22Rv1 (cell line): ENCODE measurements at regions not wholly inside any gene's neighbourhood (a gene's known extent, or its start where the extent isn't known, plus 50 kb on each side); places are given as distances from the start of the nearest gene placed in this dataset.

Experiments used
- H3K27ac ChIP-seq: fragments of 450-650 bp; 2 replicates; pipeline ENCODE4 v1.5.1; 2017
- CTCF ChIP-seq: fragments of 450-650 bp; IDR thresholded peaks from 2 replicates; pipeline ENCODE4 v1.5.1; 2017; ENCODE audit warnings: mild to moderate bottlenecking
- ZFX ChIP-seq: fragments of 450-650 bp; IDR thresholded peaks from 2 replicates; pipeline ENCODE4 v1.6.1; 2017; ENCODE audit warnings: antibody characterized with exemption, borderline replicate concordance

- H3K27ac ChIP-seq = no peak overlapping the region
Measured at GRCh38 chr5:20241351-20241750, 253.4 kb upstream of the CDH18 start.

GRCh38 chr5:20231040-20231439, 243.0 kb upstream of the CDH18 start:
- TF ChIP-seq ZFX (no peak), CTCF (peak; percentile 12; the same call in 1 of the 2 replicates)
- no peak overlapping the region for H3K27ac ChIP-seq

More at GRCh38 chr5:20241351-20241750, 253.4 kb upstream of the CDH18 start:
- no peak for TF ChIP-seq ZFX
- no peak for TF ChIP-seq CTCF

- no peak for TF ChIP-seq ZFX
- TF ChIP-seq CTCF = no peak
- peak overlapping the region; percentile 3; the same call in 1 of the 2 replicates for H3K27ac ChIP-seq
Measured at GRCh38 chr5:20230010-20230409, 242.0 kb upstream of the CDH18 start.

GRCh38 chr5:20229303-20230005, 241.5 kb upstream of the CDH18 start:
- no peak for TF ChIP-seq ZFX
- TF ChIP-seq CTCF = no peak
- H3K27ac ChIP-seq = peak overlapping the region; percentile 3; the same call in 1 of the 2 replicates

- TF ChIP-seq CTCF (no peak), ZFX (no peak)
- H3K27ac ChIP-seq = no peak overlapping the region
Measured at GRCh38 chr5:20224966-20225365, 237.0 kb upstream of the CDH18 start.

GRCh38 chr5:20224046-20224445, 236.0 kb upstream of the CDH18 start:
- no peak overlapping the region for H3K27ac ChIP-seq
- no peak for TF ChIP-seq ZFX
- TF ChIP-seq CTCF = no peak

GRCh38 chr5:20223451-20223850, 235.5 kb upstream of the CDH18 start:
- TF ChIP-seq ZFX (no peak), CTCF (no peak)
- no peak overlapping the region for H3K27ac ChIP-seq
